ENCODE measurements at regions not wholly inside any gene's neighbourhood (a gene's known extent, or its start where the extent isn't known, plus 50 kb on each side); places are given as distances from the start of the nearest gene placed in this dataset.

DNA sequence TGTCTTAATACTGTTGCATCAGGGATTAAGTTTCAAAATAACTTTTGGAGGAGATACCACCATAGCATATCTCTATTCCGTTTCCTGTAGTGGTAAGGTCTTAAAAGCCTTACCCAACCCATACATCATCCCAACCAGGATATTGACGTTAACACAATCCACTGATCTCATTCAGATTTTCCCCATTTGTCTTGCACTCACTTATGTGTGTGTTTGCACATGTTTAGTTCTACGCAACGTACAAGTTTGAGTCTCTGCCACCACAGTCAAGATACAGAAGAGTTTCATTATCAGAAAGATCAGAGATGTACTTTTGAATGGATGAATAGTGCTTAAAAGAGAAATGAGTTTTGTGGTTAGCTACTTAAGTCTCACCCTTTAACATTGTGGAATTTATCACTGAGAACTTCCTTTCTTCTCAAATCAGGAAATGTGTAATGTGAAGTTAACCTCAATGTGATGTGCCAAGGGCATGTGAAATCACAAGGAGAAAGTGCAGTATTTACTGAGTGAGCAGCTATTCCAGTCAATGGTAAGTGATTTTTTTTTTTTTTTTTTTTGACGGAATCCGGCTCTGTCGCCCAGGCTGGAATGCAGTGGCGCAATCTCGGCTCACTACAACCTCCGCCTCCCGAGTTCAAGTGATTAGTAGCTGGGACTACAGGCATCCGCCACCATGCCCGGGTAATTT lies 69.2 kb upstream of the EPHA4 start:
- TF ChIP-seq POLR2A (IDR thresholded peaks at IDR 0.05; ENCODE audit: low read length) (no peak), GATA1 (IDR thresholded peaks at IDR 0.05; ENCODE audit: low read depth, low read length) (no peak)

Data from erythroblast (primary cell).